GM21576 (cell line): ENCODE measurements at regions not wholly inside any gene's neighbourhood (a gene's known extent, or its start where the extent isn't known, plus 50 kb on each side); places are given as distances from the start of the nearest gene placed in this dataset.
"Not testable (repeated sequence)": the region's sequence is repeated elsewhere in the genome, so short reads cannot be mapped to it uniquely, and the experiment has no call there.

Experiments
- ATAC-seq: cut with Tn5 transposase; IDR thresholded peaks from one replicate; pipeline ENCODE4 v1.9.1; 2021; ENCODE audit warnings: mild to moderate bottlenecking, moderate library complexity; ENCODE audit not compliant: unreplicated experiment

- ATAC-seq: no peak
Observed at GRCh38 chr3:43838009-43838758, 147.4 kb downstream of the ABHD5 start.

- ATAC-seq: no peak
Observed at GRCh38 chr3:43838877-43839276, 148.1 kb downstream of the ABHD5 start.

GRCh38 chr3:43843386-43843785 lies 152.6 kb downstream of the ABHD5 start:
- no peak for ATAC-seq

GRCh38 chr3:43844757-43845156 lies 154.0 kb downstream of the ABHD5 start:
- no peak for ATAC-seq

- ATAC-seq: not testable (repeated sequence)
Observed at GRCh38 chr3:43845553-43845952, 154.8 kb downstream of the ABHD5 start.

- ATAC-seq: no peak
Observed at GRCh38 chr3:43852066-43852465, 161.3 kb downstream of the ABHD5 start.

GRCh38 chr3:43854283-43854682 lies 163.5 kb downstream of the ABHD5 start:
- no peak for ATAC-seq

GRCh38 chr3:43854916-43855315 lies 164.2 kb downstream of the ABHD5 start:
- ATAC-seq: no peak

GRCh38 chr3:43855674-43856299 lies 165.0 kb downstream of the ABHD5 start:
- ATAC-seq: no peak

- ATAC-seq: no peak
Observed at GRCh38 chr3:43856351-43856750, 165.6 kb downstream of the ABHD5 start.

- no peak for ATAC-seq
Observed at GRCh38 chr3:43856761-43857160, 166.0 kb downstream of the ABHD5 start.

- ATAC-seq: no peak
Observed at GRCh38 chr3:43857361-43858293, 166.9 kb downstream of the ABHD5 start.

GRCh38 chr3:43858294-43858701 lies 167.6 kb downstream of the ABHD5 start:
- no peak for ATAC-seq

- ATAC-seq: no peak
Observed at GRCh38 chr3:43859766-43860165, 169.0 kb downstream of the ABHD5 start.

- no peak for ATAC-seq
Observed at GRCh38 chr3:43861635-43862034, 170.9 kb downstream of the ABHD5 start.

- no peak for ATAC-seq
Observed at GRCh38 chr3:43862470-43862869, 171.7 kb downstream of the ABHD5 start.

- no peak for ATAC-seq
Observed at GRCh38 chr3:43862992-43863805, 172.5 kb downstream of the ABHD5 start.

GRCh38 chr3:43863966-43864933 lies 173.5 kb downstream of the ABHD5 start:
- ATAC-seq: no peak

- no peak for ATAC-seq
Observed at GRCh38 chr3:43865351-43865750, 174.6 kb downstream of the ABHD5 start.
